IMR-90 (cell line): ENCODE measurements at regions not wholly inside any gene's neighbourhood (a gene's known extent, or its start where the extent isn't known, plus 50 kb on each side); places are given as distances from the start of the nearest gene placed in this dataset.

Source experiments
- CEBPB ChIP-seq: IDR thresholded peaks from 2 replicates; pipeline ENCODE4 v1.6.1; 2012; ENCODE audit warnings: low read depth, low read length, improper control_type of control experiment
- MAFK ChIP-seq: IDR thresholded peaks from 2 replicates; pipeline ENCODE4 v1.6.1; 2012; ENCODE audit warnings: low read depth, low read length, improper control_type of control experiment
- MXI1 ChIP-seq: IDR thresholded peaks from 2 replicates; pipeline ENCODE4 v1.6.1; 2012; ENCODE audit warnings: low read depth, mild to moderate bottlenecking, low read length, moderate library complexity, borderline replicate concordance
- POLR2A ChIP-seq: IDR thresholded peaks from 2 replicates; pipeline ENCODE4 v1.6.1; 2012; ENCODE audit warnings: mild to moderate bottlenecking, low read depth, low read length
- SMC3 ChIP-seq: fragments of 150-350 bp; IDR thresholded peaks from 2 replicates; pipeline ENCODE4 v1.6.1; 2016; ENCODE audit warnings: low read depth, mild to moderate bottlenecking, antibody characterized with exemption, low read length, moderate library complexity
- TF ChIP-seq, protein P1 (sequence below): conservative IDR thresholded peaks from 2 replicates; pipeline ENCODE4 v1.5.1; 2012; ENCODE audit warnings: mild to moderate bottlenecking, low read depth, low read length, improper control_type of control experiment
- TF ChIP-seq, protein P2 (sequence below): fragments of 150-350 bp; IDR thresholded peaks from 2 replicates; pipeline ENCODE4 v1.6.1; 2016; ENCODE audit warnings: low read depth, mild to moderate bottlenecking, low read length, moderate library complexity, borderline replicate concordance

DNA sequence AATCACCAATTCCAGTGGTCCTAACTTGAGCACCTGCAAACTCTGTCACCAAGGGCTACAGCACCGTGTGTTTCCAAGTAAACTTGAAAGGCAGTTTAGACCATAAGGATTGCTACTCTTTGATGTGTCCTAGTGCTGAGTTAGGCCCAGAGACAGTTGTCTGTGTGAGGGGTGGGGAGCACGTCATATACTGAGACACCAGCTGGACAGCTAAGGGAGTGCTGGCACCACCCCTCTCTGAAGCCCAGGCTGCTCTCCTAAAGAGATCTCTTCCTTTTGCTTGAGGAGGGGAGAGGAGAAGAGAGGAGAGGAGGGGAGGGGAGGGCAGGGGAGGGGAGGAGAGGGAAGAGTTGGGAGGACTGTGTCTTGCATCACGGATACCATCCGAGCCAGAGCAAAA, 218.7 kb upstream of the TACR3 start:
- TF ChIP-seq MAFK (no peak), POLR2A (no peak), SMC3 (no peak), MXI1 (no peak), CEBPB (no peak)
- TF ChIP-seq, protein P1, sequence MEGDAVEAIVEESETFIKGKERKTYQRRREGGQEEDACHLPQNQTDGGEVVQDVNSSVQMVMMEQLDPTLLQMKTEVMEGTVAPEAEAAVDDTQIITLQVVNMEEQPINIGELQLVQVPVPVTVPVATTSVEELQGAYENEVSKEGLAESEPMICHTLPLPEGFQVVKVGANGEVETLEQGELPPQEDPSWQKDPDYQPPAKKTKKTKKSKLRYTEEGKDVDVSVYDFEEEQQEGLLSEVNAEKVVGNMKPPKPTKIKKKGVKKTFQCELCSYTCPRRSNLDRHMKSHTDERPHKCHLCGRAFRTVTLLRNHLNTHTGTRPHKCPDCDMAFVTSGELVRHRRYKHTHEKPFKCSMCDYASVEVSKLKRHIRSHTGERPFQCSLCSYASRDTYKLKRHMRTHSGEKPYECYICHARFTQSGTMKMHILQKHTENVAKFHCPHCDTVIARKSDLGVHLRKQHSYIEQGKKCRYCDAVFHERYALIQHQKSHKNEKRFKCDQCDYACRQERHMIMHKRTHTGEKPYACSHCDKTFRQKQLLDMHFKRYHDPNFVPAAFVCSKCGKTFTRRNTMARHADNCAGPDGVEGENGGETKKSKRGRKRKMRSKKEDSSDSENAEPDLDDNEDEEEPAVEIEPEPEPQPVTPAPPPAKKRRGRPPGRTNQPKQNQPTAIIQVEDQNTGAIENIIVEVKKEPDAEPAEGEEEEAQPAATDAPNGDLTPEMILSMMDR, result no peak
- TF ChIP-seq, protein P2, sequence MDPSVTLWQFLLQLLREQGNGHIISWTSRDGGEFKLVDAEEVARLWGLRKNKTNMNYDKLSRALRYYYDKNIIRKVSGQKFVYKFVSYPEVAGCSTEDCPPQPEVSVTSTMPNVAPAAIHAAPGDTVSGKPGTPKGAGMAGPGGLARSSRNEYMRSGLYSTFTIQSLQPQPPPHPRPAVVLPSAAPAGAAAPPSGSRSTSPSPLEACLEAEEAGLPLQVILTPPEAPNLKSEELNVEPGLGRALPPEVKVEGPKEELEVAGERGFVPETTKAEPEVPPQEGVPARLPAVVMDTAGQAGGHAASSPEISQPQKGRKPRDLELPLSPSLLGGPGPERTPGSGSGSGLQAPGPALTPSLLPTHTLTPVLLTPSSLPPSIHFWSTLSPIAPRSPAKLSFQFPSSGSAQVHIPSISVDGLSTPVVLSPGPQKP, result no peak
